HG02973 (cell line): ENCODE measurements at regions not wholly inside any gene's neighbourhood (a gene's known extent, or its start where the extent isn't known, plus 50 kb on each side); places are given as distances from the start of the nearest gene placed in this dataset.

Experiments used
- ATAC-seq: cut with Tn5 transposase; IDR thresholded peaks from one replicate; pipeline ENCODE4 v1.9.1; 2021; ENCODE audit warnings: moderate library complexity; ENCODE audit not compliant: unreplicated experiment

GRCh38 chr6:126285871-126286365 is 54.0 kb upstream of the CENPW start:
- ATAC-seq: no peak
